ENCODE measurements at regions not wholly inside any gene's neighbourhood (a gene's known extent, or its start where the extent isn't known, plus 50 kb on each side); places are given as distances from the start of the nearest gene placed in this dataset.
A peak's percentile ranks its signal among the peaks of the same experiment; 100 is the strongest.
"Not testable (repeated sequence)": the region's sequence is repeated elsewhere in the genome, so short reads cannot be mapped to it uniquely, and the experiment has no call there.

GRCh38 chr2:215862351-215862771 lies 151.0 kb downstream of the MREG start:
- no peak for DNase-seq (ENCODE audit: low spot score)

- no peak for DNase-seq (ENCODE audit: low spot score)
Measured at GRCh38 chr2:215861607-215862350, 151.6 kb downstream of the MREG start.

- no peak for DNase-seq (ENCODE audit: low spot score)
Measured at GRCh38 chr2:215856080-215856479, 157.3 kb downstream of the MREG start.

GRCh38 chr2:215855308-215855707 lies 158.0 kb downstream of the MREG start:
- DNase-seq (ENCODE audit: low spot score), result not testable (repeated sequence)

GRCh38 chr2:215854008-215854407 lies 159.3 kb downstream of the MREG start:
- DNase-seq (ENCODE audit: low spot score), result no peak

- DNase-seq (ENCODE audit: low spot score), result no peak
Measured at GRCh38 chr2:215851696-215852095, 161.7 kb downstream of the MREG start.

- DNase-seq (ENCODE audit: low spot score), result peak; percentile 29
Measured at GRCh38 chr2:215851082-215851481, 162.3 kb downstream of the MREG start.

GRCh38 chr2:215850380-215850779 lies 163.0 kb downstream of the MREG start:
- DNase-seq (ENCODE audit: low spot score), result no peak

- no peak for DNase-seq (ENCODE audit: low spot score)
Measured at GRCh38 chr2:215849771-215850170, 163.6 kb downstream of the MREG start.

- DNase-seq (ENCODE audit: low spot score), result no peak
Measured at GRCh38 chr2:215848698-215849097, 164.7 kb downstream of the MREG start.

GRCh38 chr2:215848146-215848545 lies 165.2 kb downstream of the MREG start:
- no peak for DNase-seq (ENCODE audit: low spot score)

- DNase-seq (ENCODE audit: low spot score), result no peak
Measured at GRCh38 chr2:215847718-215848117, 165.6 kb downstream of the MREG start.

GRCh38 chr2:215847056-215847455 lies 166.3 kb downstream of the MREG start:
- DNase-seq (ENCODE audit: low spot score), result no peak

- DNase-seq (ENCODE audit: low spot score), result no peak
Measured at GRCh38 chr2:215845839-215846586, 167.3 kb downstream of the MREG start.

- peak; percentile 75 for DNase-seq (ENCODE audit: low spot score)
Measured at GRCh38 chr2:215843579-215843978, 169.8 kb downstream of the MREG start.

- DNase-seq (ENCODE audit: low spot score), result peak; percentile 13
Measured at GRCh38 chr2:215841175-215841816, 172.1 kb downstream of the MREG start.

- DNase-seq (ENCODE audit: low spot score), result no peak
Measured at GRCh38 chr2:215839816-215840215, 173.5 kb downstream of the MREG start.

GRCh38 chr2:215839309-215839708 lies 174.0 kb downstream of the MREG start:
- DNase-seq (ENCODE audit: low spot score), result no peak

- no peak for DNase-seq (ENCODE audit: low spot score)
Measured at GRCh38 chr2:215836881-215837280, 176.5 kb downstream of the MREG start.

- DNase-seq (ENCODE audit: low spot score), result no peak
Measured at GRCh38 chr2:215835657-215836056, 177.7 kb downstream of the MREG start.

- no peak for DNase-seq (ENCODE audit: low spot score)
Measured at GRCh38 chr2:215835231-215835630, 178.1 kb downstream of the MREG start.

- no peak for DNase-seq (ENCODE audit: low spot score)
Measured at GRCh38 chr2:215833531-215834162, 179.7 kb downstream of the MREG start.
